A549 (cell line): ENCODE measurements at regions not wholly inside any gene's neighbourhood (a gene's known extent, or its start where the extent isn't known, plus 50 kb on each side); places are given as distances from the start of the nearest gene placed in this dataset.

Experiments
- EP300 ChIP-seq, 2 experiments: fragments of >200 bp; sonication (Bioruptor Twin); formaldehyde crosslinking; IDR thresholded peaks; 2 replicates in 1 of 2; 3 replicates in 1 of 2; pipeline ENCODE4 v1.6.1; 2016 to 2017
- ESRRA ChIP-seq: fragments of 150-350 bp; IDR thresholded peaks from 2 replicates; pipeline ENCODE4 v1.6.1; 2014; ENCODE audit warnings: mild to moderate bottlenecking, low read length, borderline replicate concordance
- POLR2A ChIP-seq: IDR thresholded peaks from 2 replicates; pipeline ENCODE4 v1.6.1; 2012; ENCODE audit warnings: mild to moderate bottlenecking, low read length
- ZC3H11A ChIP-seq: fragments of 450-650 bp; IDR thresholded peaks from 2 replicates; pipeline ENCODE4 v1.6.1; 2014; ENCODE audit warnings: antibody characterized with exemption, mild to moderate bottlenecking
- TF ChIP-seq, protein P1 (sequence below): IDR thresholded peaks from 2 replicates; pipeline ENCODE4 v1.6.1; 2012
- TF ChIP-seq, protein P2 (sequence below): fragments of 450-650 bp; IDR thresholded peaks from 2 replicates; pipeline ENCODE4 v1.6.1; 2014; ENCODE audit warnings: antibody characterized with exemption
- TF ChIP-seq, protein P3 (sequence below): fragments of >200 bp; sonication (Bioruptor Twin); formaldehyde crosslinking; IDR thresholded peaks from 3 replicates; pipeline ENCODE4 v1.5.1; 2016
- TF ChIP-seq, protein P4 (sequence below): IDR thresholded peaks from 2 replicates; pipeline ENCODE4 v1.6.1; 2012; ENCODE audit warnings: low read depth, borderline replicate concordance

DNA sequence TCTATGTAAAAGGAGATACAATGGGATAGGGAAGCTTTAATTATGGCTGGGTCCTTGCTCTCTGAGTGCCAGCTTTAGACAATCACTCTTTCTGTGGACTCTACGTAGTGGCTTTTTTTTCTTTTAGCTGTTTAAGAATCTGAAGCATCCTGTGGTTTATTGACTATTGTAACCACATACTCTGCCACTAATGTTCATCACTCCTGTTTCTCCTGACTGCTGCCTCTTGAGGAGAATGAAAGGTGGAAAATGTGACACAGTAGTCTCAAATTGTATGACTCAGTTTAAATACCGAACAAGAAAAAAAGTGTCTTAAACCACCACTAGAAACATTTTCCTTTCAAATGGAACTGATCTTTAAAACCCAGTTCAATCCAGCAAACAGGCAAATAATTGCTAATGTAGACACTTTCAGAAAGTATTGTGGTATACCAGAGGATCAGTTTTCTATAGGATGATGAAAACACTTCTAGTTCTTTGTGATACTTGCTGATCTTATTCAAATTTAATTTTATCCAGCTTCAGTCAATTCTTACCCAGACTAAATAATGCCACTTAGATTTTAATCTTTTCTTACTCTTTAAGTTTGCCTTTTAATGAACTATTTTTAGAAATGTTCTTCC is 302.7 kb upstream of the PMFBP1 start:
- TF ChIP-seq POLR2A (no peak), ESRRA (no peak), EP300 (IDR thresholded peaks at IDR 0.05) (no peak), ZC3H11A (no peak)
- TF ChIP-seq, protein P1, sequence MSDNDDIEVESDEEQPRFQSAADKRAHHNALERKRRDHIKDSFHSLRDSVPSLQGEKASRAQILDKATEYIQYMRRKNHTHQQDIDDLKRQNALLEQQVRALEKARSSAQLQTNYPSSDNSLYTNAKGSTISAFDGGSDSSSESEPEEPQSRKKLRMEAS: no peak
- TF ChIP-seq, protein P2, sequence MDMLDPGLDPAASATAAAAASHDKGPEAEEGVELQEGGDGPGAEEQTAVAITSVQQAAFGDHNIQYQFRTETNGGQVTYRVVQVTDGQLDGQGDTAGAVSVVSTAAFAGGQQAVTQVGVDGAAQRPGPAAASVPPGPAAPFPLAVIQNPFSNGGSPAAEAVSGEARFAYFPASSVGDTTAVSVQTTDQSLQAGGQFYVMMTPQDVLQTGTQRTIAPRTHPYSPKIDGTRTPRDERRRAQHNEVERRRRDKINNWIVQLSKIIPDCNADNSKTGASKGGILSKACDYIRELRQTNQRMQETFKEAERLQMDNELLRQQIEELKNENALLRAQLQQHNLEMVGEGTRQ: no peak
- TF ChIP-seq, protein P3, sequence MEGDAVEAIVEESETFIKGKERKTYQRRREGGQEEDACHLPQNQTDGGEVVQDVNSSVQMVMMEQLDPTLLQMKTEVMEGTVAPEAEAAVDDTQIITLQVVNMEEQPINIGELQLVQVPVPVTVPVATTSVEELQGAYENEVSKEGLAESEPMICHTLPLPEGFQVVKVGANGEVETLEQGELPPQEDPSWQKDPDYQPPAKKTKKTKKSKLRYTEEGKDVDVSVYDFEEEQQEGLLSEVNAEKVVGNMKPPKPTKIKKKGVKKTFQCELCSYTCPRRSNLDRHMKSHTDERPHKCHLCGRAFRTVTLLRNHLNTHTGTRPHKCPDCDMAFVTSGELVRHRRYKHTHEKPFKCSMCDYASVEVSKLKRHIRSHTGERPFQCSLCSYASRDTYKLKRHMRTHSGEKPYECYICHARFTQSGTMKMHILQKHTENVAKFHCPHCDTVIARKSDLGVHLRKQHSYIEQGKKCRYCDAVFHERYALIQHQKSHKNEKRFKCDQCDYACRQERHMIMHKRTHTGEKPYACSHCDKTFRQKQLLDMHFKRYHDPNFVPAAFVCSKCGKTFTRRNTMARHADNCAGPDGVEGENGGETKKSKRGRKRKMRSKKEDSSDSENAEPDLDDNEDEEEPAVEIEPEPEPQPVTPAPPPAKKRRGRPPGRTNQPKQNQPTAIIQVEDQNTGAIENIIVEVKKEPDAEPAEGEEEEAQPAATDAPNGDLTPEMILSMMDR: no peak
- TF ChIP-seq, protein P4, sequence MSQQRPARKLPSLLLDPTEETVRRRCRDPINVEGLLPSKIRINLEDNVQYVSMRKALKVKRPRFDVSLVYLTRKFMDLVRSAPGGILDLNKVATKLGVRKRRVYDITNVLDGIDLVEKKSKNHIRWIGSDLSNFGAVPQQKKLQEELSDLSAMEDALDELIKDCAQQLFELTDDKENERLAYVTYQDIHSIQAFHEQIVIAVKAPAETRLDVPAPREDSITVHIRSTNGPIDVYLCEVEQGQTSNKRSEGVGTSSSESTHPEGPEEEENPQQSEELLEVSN: no peak
